Fibroblast of lung (primary cell): ENCODE measurements at regions not wholly inside any gene's neighbourhood (a gene's known extent, or its start where the extent isn't known, plus 50 kb on each side); places are given as distances from the start of the nearest gene placed in this dataset.
A peak's percentile ranks its signal among the peaks of the same experiment; 100 is the strongest.
"Not testable (repeated sequence)": the region's sequence is repeated elsewhere in the genome, so short reads cannot be mapped to it uniquely, and the experiment has no call there.

ENCODE experiments used
- DNase-seq, 2 donors: peaks; one replicate each; pipeline versions ENCODE4 v3.0.0 to v3.0.0-alpha.2; 2010; ENCODE audit warnings: low read depth in 2 of 2
- H2AFZ ChIP-seq: 2 replicates; pipeline ENCODE4 v1.5.1; 2012; ENCODE audit warnings: low read length, control low read depth, inconsistent platforms
- H3K27ac ChIP-seq: 2 replicates; pipeline ENCODE4 v1.5.1; 2011; ENCODE audit warnings: low read length, control low read depth; ENCODE audit not compliant: insufficient read depth
- H3K27me3 ChIP-seq: 2 replicates; pipeline ENCODE4 v1.5.1; 2011; ENCODE audit warnings: mild to moderate bottlenecking, low read length; ENCODE audit not compliant: control insufficient read depth, insufficient read depth
- H3K36me3 ChIP-seq: 2 replicates; pipeline ENCODE4 v1.5.1; 2011; ENCODE audit warnings: low read length; ENCODE audit not compliant: control insufficient read depth, insufficient read depth
- H3K4me1 ChIP-seq: 2 replicates; pipeline ENCODE4 v1.5.1; 2011; ENCODE audit warnings: low read length; ENCODE audit not compliant: control insufficient read depth, insufficient read depth; ENCODE audit errors: extremely low read depth
- H3K4me2 ChIP-seq: 2 replicates; pipeline ENCODE4 v1.5.1; 2011; ENCODE audit warnings: low read length, control low read depth; ENCODE audit not compliant: insufficient read depth; ENCODE audit errors: extremely low read depth
- H3K4me3 ChIP-seq, 4 experiments: fragments of 200-600 bp in 1 of 4; sonication (generic) in 1 of 4; replicated peaks in 1 of 4; 2 replicates each; pipeline ENCODE4 v1.5.1; 2011 to 2016; ENCODE audit warnings: low read length in 4 of 4, low read depth in 3 of 4, mild to moderate bottlenecking in 3 of 4, control low read depth in 2 of 4, inconsistent platforms in 1 of 4, mixed read lengths in 1 of 4; ENCODE audit not compliant: insufficient read depth in 1 of 4; ENCODE audit errors: control extremely low read depth in 1 of 4
- H3K79me2 ChIP-seq: 2 replicates; pipeline ENCODE4 v1.5.1; 2012; ENCODE audit warnings: mild to moderate bottlenecking, low read length, inconsistent platforms; ENCODE audit not compliant: control insufficient read depth, insufficient read depth
- H3K9ac ChIP-seq: 2 replicates; pipeline ENCODE4 v1.5.1; 2011; ENCODE audit warnings: mild to moderate bottlenecking, low read length, control low read depth; ENCODE audit not compliant: insufficient read depth
- H3K9me3 ChIP-seq: 2 replicates; pipeline ENCODE4 v1.5.1; 2012; ENCODE audit warnings: low read depth, low read length; ENCODE audit not compliant: control insufficient read depth, insufficient read depth
- H4K20me1 ChIP-seq: 2 replicates; pipeline ENCODE4 v1.5.1; 2011; ENCODE audit warnings: low read length; ENCODE audit not compliant: control insufficient read depth, insufficient read depth; ENCODE audit errors: extremely low read depth
- CTCF ChIP-seq, 2 donors: IDR thresholded peaks in 1 of 2; conservative IDR thresholded peaks in 1 of 2; 1 replicate in 1 of 2; 2 replicates in 1 of 2; pipeline ENCODE4 v1.5.1; 2011 to 2012; ENCODE audit warnings: low read length in 2 of 2, control low read depth in 1 of 2, inconsistent platforms in 1 of 2, low read depth in 1 of 2, mild to moderate bottlenecking in 1 of 2
- EZH2 ChIP-seq: IDR thresholded peaks from 2 replicates; pipeline ENCODE4 v1.5.1; 2012; ENCODE audit warnings: low read length, control low read depth, mild to moderate bottlenecking; ENCODE audit errors: missing control alignments

- Histone ChIP-seq H3K36me3 (no peaks in the 10 kb centered on the region), H3K27me3 (no peaks in the 10 kb centered on the region), H3K9me3 (no peaks in the 10 kb centered on the region), H3K4me2 (no peak overlapping the region), H3K79me2 (no peaks in the 10 kb centered on the region), H3K27ac (no peak overlapping the region), H4K20me1 (no peaks in the 10 kb centered on the region), H2AFZ (no peak overlapping the region), H3K9ac (no peak overlapping the region), H3K4me3 (no peak overlapping the region), H3K4me1 (no peaks in the 10 kb centered on the region)
- no peak for TF ChIP-seq CTCF (conservative IDR thresholded peaks at IDR 0.05 in 1 of 2, IDR thresholded peaks at IDR 0.05 in 1 of 2; ENCODE audit: low read depth in 1 of 2, low read length in 2 of 2)
- no peak for TF ChIP-seq EZH2
- DNase-seq = no peak
Measured at GRCh38 chrX:96551322-96551872, 133.2 kb upstream of the DIAPH2 start.

GRCh38 chrX:96556886-96557285, 127.8 kb upstream of the DIAPH2 start:
- Histone ChIP-seq H3K4me2 (peak overlapping the region; percentile 75), H3K9me3 (no peaks in the 10 kb centered on the region), H3K27ac (peak overlapping the region; percentile 10), H2AFZ (peak overlapping the region; percentile 77), H3K27me3 (no peaks in the 10 kb centered on the region), H3K9ac (no peak overlapping the region), H3K4me3 (peak overlapping the region in 1 of 4 experiments; percentile 8), H3K4me1 (no peaks in the 10 kb centered on the region), H3K36me3 (no peaks in the 10 kb centered on the region), H4K20me1 (no peaks in the 10 kb centered on the region), H3K79me2 (no peaks in the 10 kb centered on the region)
- peak in 1 of 2 donors; percentile 39 for DNase-seq
- TF ChIP-seq CTCF (conservative IDR thresholded peaks at IDR 0.05 in 1 of 2, IDR thresholded peaks at IDR 0.05 in 1 of 2; ENCODE audit: low read depth in 1 of 2, low read length in 2 of 2) = no peak
- TF ChIP-seq EZH2 = no peak

GRCh38 chrX:96561129-96561528, 123.5 kb upstream of the DIAPH2 start:
- not testable (repeated sequence) for H3K27ac ChIP-seq, H2AFZ ChIP-seq, H3K36me3 ChIP-seq, H3K9ac ChIP-seq, DNase-seq, H3K4me3 ChIP-seq, H3K79me2 ChIP-seq, H4K20me1 ChIP-seq, H3K9me3 ChIP-seq, H3K27me3 ChIP-seq, H3K4me2 ChIP-seq, H3K4me1 ChIP-seq
